GM12874 (cell line): ENCODE measurements at regions not wholly inside any gene's neighbourhood (a gene's known extent, or its start where the extent isn't known, plus 50 kb on each side); places are given as distances from the start of the nearest gene placed in this dataset.

ENCODE experiments used
- TF ChIP-seq, protein P1 (sequence below): IDR thresholded peaks from 2 replicates; pipeline ENCODE4 v1.5.1; 2011; ENCODE audit warnings: low read depth, mild to moderate bottlenecking, control low read depth, low read length, moderate library complexity; ENCODE audit not compliant: insufficient read depth

DNA sequence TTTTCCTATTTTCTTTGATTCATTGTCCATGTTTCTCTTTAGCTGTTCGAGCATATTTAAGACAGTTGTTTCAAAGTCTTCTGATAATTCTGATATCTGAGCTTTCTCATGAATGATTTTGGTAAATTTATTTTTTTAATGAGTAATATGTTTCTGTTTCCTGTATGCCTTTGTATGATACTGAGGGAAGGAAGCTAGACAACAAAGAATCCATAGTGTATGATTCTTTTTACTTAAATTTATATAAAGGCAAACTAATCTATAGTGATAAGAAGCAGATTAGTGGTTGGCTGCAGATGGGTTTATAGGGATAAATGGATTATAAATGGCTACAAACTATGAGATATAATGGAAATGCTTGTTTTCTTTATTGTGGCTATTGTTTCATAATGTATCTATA is 352.7 kb upstream of the CDH2 start:
- TF ChIP-seq, protein P1, sequence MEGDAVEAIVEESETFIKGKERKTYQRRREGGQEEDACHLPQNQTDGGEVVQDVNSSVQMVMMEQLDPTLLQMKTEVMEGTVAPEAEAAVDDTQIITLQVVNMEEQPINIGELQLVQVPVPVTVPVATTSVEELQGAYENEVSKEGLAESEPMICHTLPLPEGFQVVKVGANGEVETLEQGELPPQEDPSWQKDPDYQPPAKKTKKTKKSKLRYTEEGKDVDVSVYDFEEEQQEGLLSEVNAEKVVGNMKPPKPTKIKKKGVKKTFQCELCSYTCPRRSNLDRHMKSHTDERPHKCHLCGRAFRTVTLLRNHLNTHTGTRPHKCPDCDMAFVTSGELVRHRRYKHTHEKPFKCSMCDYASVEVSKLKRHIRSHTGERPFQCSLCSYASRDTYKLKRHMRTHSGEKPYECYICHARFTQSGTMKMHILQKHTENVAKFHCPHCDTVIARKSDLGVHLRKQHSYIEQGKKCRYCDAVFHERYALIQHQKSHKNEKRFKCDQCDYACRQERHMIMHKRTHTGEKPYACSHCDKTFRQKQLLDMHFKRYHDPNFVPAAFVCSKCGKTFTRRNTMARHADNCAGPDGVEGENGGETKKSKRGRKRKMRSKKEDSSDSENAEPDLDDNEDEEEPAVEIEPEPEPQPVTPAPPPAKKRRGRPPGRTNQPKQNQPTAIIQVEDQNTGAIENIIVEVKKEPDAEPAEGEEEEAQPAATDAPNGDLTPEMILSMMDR: no peak

DNA sequence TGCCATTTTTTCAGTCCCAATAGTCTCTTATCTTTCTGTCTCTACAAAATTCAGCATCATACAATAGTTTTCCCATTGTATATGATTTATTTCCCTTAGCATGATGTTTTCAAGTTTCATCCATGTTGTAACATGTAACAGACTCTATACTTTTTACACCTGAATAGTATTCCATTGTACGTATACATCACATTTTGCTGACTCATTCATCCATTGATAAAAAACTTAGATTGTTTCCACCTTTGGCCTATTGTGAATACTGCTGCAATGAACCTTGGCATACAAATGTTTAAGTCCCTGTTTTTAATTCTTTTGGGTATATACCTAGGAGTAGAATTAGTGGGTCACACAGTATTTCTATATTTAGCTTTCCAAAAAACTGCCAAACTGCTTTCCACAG is 349.3 kb upstream of the CDH2 start:
- TF ChIP-seq, protein P1: no peak

DNA sequence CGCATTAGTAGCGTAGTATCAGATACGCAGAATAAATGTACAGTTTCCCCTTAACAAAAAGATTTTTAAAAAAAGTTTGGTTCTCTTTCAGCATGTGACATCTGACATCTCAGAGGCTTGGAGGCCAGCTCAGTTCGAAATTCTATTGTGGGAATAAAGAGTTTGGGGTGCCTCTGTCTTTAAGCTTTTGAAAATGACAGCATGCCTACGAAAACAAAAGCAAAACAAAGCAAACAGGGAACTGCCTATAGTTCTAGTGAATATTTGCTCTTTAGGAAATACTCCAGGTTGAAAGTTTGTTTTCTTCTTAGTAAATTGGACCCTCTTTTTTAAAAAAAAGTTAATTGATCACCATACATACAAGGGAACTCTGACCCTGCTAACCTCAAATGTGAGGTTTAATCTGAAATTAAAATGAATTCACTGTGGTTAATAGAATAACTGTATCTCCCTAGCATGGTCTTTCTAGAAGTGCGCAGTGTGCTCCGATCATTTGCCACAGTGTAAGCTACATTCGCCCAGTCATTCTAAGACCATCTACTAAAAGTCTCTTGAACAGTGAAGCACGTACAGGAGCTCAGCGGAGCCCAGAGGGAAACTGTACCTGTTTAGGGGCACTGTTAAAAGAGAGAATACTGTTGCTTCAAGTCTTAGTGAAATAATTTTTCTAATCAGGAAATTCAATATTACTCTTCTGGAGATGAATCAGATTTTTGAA is 347.0 kb upstream of the CDH2 start:
- TF ChIP-seq, protein P1: no peak

DNA sequence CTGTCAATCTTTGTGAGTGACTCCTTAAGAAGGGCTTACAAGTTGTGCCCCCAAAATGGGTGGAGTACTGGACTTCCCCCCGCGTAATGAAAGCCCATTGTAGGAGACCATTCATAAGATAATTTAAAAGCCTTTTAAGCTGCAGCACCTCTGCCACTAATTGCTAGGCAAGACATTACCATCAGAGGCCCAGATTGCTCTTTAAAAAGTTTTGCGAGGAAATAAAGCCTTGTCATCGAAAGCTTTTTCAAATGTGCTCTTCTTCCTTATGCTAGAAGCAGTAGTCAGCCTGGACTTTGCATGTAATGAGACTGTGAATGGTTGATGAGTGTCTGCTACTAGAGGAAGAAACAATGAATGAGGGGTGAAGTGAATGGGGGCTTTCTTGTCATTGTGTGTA is 345.3 kb upstream of the CDH2 start:
- TF ChIP-seq, protein P1: no peak

DNA sequence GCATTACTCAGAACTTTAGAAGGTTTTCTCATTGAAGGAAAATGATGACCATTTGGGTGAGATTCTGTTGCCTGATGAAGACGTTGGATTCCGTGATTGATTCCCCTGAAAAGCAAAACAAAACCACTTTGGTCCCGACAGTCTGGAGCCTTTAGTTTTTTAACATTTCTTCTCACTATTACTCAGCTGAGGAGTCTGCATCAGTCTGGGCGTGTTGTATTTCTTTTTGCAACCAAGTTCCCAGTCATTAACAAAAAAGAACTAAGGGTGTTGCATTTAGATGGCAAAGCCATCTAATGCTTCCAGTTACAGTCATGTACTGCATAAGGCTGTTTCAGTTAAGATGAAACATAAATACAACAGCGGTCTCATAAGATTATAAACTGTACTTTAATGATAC is 343.1 kb upstream of the CDH2 start:
- TF ChIP-seq, protein P1: no peak

DNA sequence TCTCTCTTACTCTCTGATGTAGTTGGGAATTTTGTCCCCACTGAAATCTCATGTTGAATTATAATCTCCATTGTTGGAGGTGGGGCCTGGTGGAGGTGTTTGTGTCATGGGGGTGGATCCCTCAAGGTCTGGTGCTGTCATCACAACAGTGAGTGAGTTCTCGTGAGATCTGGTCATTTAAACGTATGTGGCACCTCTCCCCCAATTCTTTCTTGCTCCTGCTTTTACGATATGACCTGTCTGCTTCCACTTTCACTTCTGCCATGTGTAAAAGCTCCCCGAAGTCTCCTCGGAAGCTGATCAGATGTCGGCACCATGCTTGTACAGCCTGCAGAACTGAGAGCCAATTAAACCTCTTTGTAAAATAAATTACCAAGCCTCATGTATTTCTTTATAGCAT is 337.8 kb upstream of the CDH2 start:
- TF ChIP-seq, protein P1: no peak

DNA sequence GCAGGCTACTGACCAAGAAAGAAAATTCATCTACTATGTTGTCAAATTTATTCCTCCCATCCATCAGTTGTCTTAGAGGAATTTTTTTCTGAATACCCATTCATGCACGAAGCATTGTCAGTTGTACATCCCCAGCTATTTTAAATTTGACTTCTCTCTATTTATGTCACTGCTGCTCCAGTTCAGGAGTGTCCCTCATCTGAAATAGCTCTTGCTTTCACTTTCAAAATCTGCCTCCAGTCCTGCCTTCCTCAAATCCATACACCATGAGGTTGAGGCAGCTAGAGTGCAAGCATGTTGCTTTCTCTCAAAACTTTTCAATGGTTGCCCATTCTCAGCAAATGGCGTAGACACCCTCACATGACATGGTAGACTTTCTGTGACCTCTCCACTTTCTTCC is 335.4 kb upstream of the CDH2 start:
- TF ChIP-seq, protein P1: no peak

DNA sequence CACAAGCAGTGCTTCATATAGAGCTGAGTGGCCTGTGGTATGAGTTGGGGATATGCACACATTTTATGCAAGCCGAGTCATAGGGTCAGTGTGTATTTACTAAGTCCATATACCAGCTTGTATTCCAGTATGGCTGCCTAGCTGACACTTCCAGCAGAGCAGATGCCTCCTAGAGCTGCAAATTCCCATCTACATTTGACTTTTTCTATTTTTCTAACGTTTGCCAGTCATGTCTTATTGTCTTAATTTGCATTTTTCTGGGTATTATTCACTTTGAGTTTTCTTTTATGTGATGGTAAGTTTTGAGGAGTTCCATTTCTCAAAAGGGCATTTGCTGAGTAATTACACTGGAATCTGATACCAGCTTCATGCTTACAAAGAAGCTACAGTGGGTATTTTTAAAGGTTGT is 334.5 kb upstream of the CDH2 start:
- TF ChIP-seq, protein P1: no peak
